ENCODE measurements at regions not wholly inside any gene's neighbourhood (a gene's known extent, or its start where the extent isn't known, plus 50 kb on each side); places are given as distances from the start of the nearest gene placed in this dataset.

DNA sequence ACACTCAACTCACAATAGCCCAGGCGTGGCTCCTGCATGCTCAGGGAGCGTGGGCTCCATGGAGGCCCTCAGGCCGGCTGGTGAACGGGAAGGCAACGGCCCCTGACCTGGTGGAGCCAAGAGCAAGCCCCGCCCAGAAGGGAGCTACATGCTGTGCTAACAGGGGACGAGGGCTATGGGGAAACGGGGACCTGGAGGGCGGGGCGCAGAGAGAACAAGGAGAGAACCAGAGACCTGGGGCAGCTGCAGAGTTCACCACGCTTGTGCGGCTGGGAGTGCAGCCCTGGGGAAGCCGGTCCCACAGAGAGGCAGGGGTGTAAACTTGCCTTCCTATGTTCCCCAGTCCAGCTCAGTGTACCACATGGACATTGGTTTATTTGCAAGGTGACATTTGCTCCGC is 69.2 kb upstream of the PPP2R2D start:
- no peaks in the 10 kb centered on the region for H3K36me3 ChIP-seq (ENCODE audit: control insufficient read depth, low read length)
- H3K4me1 ChIP-seq (ENCODE audit: control insufficient read depth, low read length) = no peaks in the 10 kb centered on the region
- no peak overlapping the region for H3K27ac ChIP-seq (ENCODE audit: low read depth, low read length)
- no peaks in the 10 kb centered on the region for H4K20me1 ChIP-seq (ENCODE audit: control insufficient read depth, insufficient read depth, low read depth, low read length)
- H3K9me2 ChIP-seq (replicated peaks; ENCODE audit: control insufficient read depth, low read length) = no peaks in the 10 kb centered on the region
- no peak for TF ChIP-seq EZH2phosphoT487 (IDR thresholded peaks at IDR 0.05; ENCODE audit: borderline replicate concordance, low read length)
- TF ChIP-seq, protein P1, sequence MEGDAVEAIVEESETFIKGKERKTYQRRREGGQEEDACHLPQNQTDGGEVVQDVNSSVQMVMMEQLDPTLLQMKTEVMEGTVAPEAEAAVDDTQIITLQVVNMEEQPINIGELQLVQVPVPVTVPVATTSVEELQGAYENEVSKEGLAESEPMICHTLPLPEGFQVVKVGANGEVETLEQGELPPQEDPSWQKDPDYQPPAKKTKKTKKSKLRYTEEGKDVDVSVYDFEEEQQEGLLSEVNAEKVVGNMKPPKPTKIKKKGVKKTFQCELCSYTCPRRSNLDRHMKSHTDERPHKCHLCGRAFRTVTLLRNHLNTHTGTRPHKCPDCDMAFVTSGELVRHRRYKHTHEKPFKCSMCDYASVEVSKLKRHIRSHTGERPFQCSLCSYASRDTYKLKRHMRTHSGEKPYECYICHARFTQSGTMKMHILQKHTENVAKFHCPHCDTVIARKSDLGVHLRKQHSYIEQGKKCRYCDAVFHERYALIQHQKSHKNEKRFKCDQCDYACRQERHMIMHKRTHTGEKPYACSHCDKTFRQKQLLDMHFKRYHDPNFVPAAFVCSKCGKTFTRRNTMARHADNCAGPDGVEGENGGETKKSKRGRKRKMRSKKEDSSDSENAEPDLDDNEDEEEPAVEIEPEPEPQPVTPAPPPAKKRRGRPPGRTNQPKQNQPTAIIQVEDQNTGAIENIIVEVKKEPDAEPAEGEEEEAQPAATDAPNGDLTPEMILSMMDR (IDR thresholded peaks at IDR 0.05; ENCODE audit: low read depth, low read length, poor library complexity, severe bottlenecking) = no peak
- no peaks in the 10 kb centered on the region for H3K79me2 ChIP-seq (ENCODE audit: control insufficient read depth, low read length)
- no peaks in the 10 kb centered on the region for H3K27me3 ChIP-seq (ENCODE audit: control insufficient read depth, low read length)
- no peak overlapping the region for H3K4me3 ChIP-seq (ENCODE audit: low read length)
- no peaks in the 10 kb centered on the region for H3F3A ChIP-seq (ENCODE audit: control insufficient read depth, insufficient read depth)
- H3K4me2 ChIP-seq (ENCODE audit: low read length) = no peak overlapping the region
- H3K9me3 ChIP-seq (ENCODE audit: control insufficient read depth, insufficient read depth, low read length) = no peaks in the 10 kb centered on the region; the same call in 1 of the 2 replicates

DNA sequence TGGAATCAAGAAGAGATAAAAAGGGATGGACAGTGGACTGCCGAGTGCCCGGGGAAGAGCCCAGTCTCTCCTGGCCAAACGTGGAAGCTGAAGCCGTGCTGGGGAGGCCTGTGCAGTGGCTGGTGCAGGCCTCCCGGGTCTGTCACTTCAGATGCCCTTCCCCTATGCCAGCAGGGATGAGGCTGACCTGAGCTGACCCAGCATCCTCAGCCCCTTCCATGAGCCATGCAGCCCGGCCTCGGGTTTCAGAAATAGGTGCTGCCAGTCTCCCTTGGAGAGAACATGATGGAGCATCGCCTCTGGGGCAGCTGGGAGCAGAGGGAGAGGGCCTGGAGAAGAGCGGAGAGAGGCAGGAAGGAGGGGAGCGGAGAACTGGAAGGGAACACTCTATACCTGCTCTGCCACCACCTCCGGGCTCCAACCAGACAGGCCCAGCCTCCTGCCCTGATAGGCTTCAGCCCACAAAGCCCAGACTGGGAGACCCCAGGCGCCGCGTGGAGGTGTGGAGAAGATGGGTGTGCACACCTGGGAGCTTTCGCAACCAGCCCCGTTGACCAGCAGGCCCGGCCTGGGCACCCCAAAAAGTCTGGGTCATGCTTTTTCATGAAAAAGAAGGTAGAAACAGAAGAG is 68.6 kb upstream of the PPP2R2D start:
- H3K27me3 ChIP-seq (ENCODE audit: control insufficient read depth, low read length) = no peaks in the 10 kb centered on the region
- H3F3A ChIP-seq (ENCODE audit: control insufficient read depth, insufficient read depth) = no peaks in the 10 kb centered on the region
- H3K79me2 ChIP-seq (ENCODE audit: control insufficient read depth, low read length) = no peaks in the 10 kb centered on the region
- no peak overlapping the region for H3K4me2 ChIP-seq (ENCODE audit: low read length)
- no peaks in the 10 kb centered on the region for H3K36me3 ChIP-seq (ENCODE audit: control insufficient read depth, low read length)
- TF ChIP-seq, protein P1 (IDR thresholded peaks at IDR 0.05; ENCODE audit: low read depth, low read length, poor library complexity, severe bottlenecking) = no peak
- no peak for TF ChIP-seq EZH2phosphoT487 (IDR thresholded peaks at IDR 0.05; ENCODE audit: borderline replicate concordance, low read length)
- no peak overlapping the region for H3K27ac ChIP-seq (ENCODE audit: low read depth, low read length)
- H3K4me1 ChIP-seq (ENCODE audit: control insufficient read depth, low read length) = no peaks in the 10 kb centered on the region
- H4K20me1 ChIP-seq (ENCODE audit: control insufficient read depth, insufficient read depth, low read depth, low read length) = no peaks in the 10 kb centered on the region
- no peak overlapping the region for H3K4me3 ChIP-seq (ENCODE audit: low read length)
- H3K9me3 ChIP-seq (ENCODE audit: control insufficient read depth, insufficient read depth, low read length) = no peaks in the 10 kb centered on the region; the same call in 1 of the 2 replicates
- no peaks in the 10 kb centered on the region for H3K9me2 ChIP-seq (replicated peaks; ENCODE audit: control insufficient read depth, low read length)

DNA sequence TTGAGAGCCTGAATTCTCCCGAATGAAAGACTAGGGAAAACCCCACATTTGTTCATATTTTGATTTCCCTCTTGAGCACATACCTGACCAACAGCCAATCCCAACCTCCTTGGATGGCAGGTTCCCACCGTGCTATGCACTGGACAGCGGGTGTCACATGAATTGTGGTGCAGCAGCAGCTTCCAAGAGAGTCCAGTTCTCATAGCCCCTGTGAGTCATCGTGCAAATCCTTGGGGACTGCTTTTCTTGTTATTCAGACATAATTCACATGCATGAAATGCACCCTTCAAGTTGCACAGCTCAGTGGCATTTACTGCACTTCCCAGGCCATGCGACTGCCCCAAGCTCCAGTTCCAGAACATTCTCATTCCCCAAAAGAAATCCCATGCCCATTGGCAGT is 67.8 kb upstream of the PPP2R2D start:
- Histone ChIP-seq H3K4me2 (ENCODE audit: low read length) (no peak overlapping the region), H3K36me3 (ENCODE audit: control insufficient read depth, low read length) (no peaks in the 10 kb centered on the region), H3K79me2 (ENCODE audit: control insufficient read depth, low read length) (no peaks in the 10 kb centered on the region), H3F3A (ENCODE audit: control insufficient read depth, insufficient read depth) (no peaks in the 10 kb centered on the region), H3K27ac (ENCODE audit: low read depth, low read length) (no peak overlapping the region), H3K9me3 (ENCODE audit: control insufficient read depth, insufficient read depth, low read length) (no peaks in the 10 kb centered on the region; the same call in 1 of the 2 replicates), H3K9me2 (replicated peaks; ENCODE audit: control insufficient read depth, low read length) (no peaks in the 10 kb centered on the region), H3K27me3 (ENCODE audit: control insufficient read depth, low read length) (no peaks in the 10 kb centered on the region), H3K4me1 (ENCODE audit: control insufficient read depth, low read length) (no peaks in the 10 kb centered on the region), H3K4me3 (ENCODE audit: low read length) (no peak overlapping the region), H4K20me1 (ENCODE audit: control insufficient read depth, insufficient read depth, low read depth, low read length) (no peaks in the 10 kb centered on the region)
- TF ChIP-seq, protein P1 (IDR thresholded peaks at IDR 0.05; ENCODE audit: low read depth, low read length, poor library complexity, severe bottlenecking) = no peak
- no peak for TF ChIP-seq EZH2phosphoT487 (IDR thresholded peaks at IDR 0.05; ENCODE audit: borderline replicate concordance, low read length)

Measured in DOHH2 (cell line).